VCaP (cell line): ENCODE measurements at regions not wholly inside any gene's neighbourhood (a gene's known extent, or its start where the extent isn't known, plus 50 kb on each side); places are given as distances from the start of the nearest gene placed in this dataset.
"Not testable (repeated sequence)": the region's sequence is repeated elsewhere in the genome, so short reads cannot be mapped to it uniquely, and the experiment has no call there.

Experiments used
- H3K27ac ChIP-seq: fragments of 450-650 bp; 2 replicates; pipeline ENCODE4 v1.5.1; 2017
- CTCF ChIP-seq: fragments of 450-650 bp; conservative IDR thresholded peaks from 2 replicates; pipeline ENCODE4 v1.5.1; 2017; ENCODE audit warnings: mild to moderate bottlenecking, moderate library complexity

- no peak overlapping the region for H3K27ac ChIP-seq
- no peak for TF ChIP-seq CTCF
Observed at GRCh38 chr12:118534003-118534402, 157.6 kb downstream of the SUDS3 start.

- TF ChIP-seq CTCF = no peak
- H3K27ac ChIP-seq = no peak overlapping the region
Observed at GRCh38 chr12:118536306-118536906, 160.1 kb downstream of the SUDS3 start.

GRCh38 chr12:118537481-118537917 is 161.1 kb downstream of the SUDS3 start:
- no peak for TF ChIP-seq CTCF
- no peak overlapping the region for H3K27ac ChIP-seq

- no peak for TF ChIP-seq CTCF
- no peak overlapping the region for H3K27ac ChIP-seq
Observed at GRCh38 chr12:118541071-118541470, 164.7 kb downstream of the SUDS3 start.

- TF ChIP-seq CTCF = no peak
Observed at GRCh38 chr12:118541934-118542333, 165.6 kb downstream of the SUDS3 start.

GRCh38 chr12:118543651-118544050 is 167.3 kb downstream of the SUDS3 start:
- no peak overlapping the region for H3K27ac ChIP-seq
- no peak for TF ChIP-seq CTCF

More at GRCh38 chr12:118541934-118542333, 165.6 kb downstream of the SUDS3 start:
- H3K27ac ChIP-seq = no peak overlapping the region

- no peak overlapping the region for H3K27ac ChIP-seq
- TF ChIP-seq CTCF = no peak
Observed at GRCh38 chr12:118544569-118544968, 168.2 kb downstream of the SUDS3 start.

- H3K27ac ChIP-seq = not testable (repeated sequence)
Observed at GRCh38 chr12:118547606-118548005, 171.3 kb downstream of the SUDS3 start.
